IMR-90 (cell line): ENCODE measurements at regions not wholly inside any gene's neighbourhood (a gene's known extent, or its start where the extent isn't known, plus 50 kb on each side); places are given as distances from the start of the nearest gene placed in this dataset.

Experiments used
- ATAC-seq: fragments of 200-7000 bp; cut with Tn5 transposase; 2 replicates; pipeline ENCODE4 v1.9.1; 2020; ENCODE audit warnings: low read depth, mild to moderate bottlenecking, moderate library complexity
- BruUV-seq: library from RNA; stranded (reverse); fragments of 400-500 nt; replicated peaks from 2 replicates; lab custom pipeline; 2021; lab: Mats Ljungman, UMichigan
- CTCF ChIA-PET: fragments of 300-600 bp; formaldehyde crosslinking; extraction: SDS; loops from one replicate; lab custom pipeline; 2021; ENCODE audit warnings: antibody characterized with exemption; lab: Yijun Ruan, JAX
- POLR2A ChIA-PET: fragments of 300-600 bp; sonication (Branson Sonifier 250); formaldehyde crosslinking; loops from one replicate; lab custom pipeline; 2022; ENCODE audit warnings: antibody characterized with exemption; ENCODE audit not compliant: unreplicated experiment; lab: Charles Lee
- DNase-seq: peaks from one replicate; pipeline ENCODE4 v3.0.0; 2013
- H2AFZ ChIP-seq: replicated peaks from 2 replicates; pipeline ENCODE3; 2013; ENCODE audit warnings: low read length, mild to moderate bottlenecking; ENCODE audit not compliant: poor library complexity
- H2AK5ac ChIP-seq: 2 replicates; pipeline ENCODE4 v1.6.1; 2013; ENCODE audit warnings: low read depth, low read length, inconsistent platforms
- H2AK9ac ChIP-seq: replicated peaks from 2 replicates; pipeline ENCODE3; 2013; ENCODE audit warnings: mild to moderate bottlenecking, low read depth, low read length, moderate library complexity; ENCODE audit not compliant: poor library complexity
- H2BK120ac ChIP-seq: 2 replicates; pipeline ENCODE4 v1.6.1; 2013; ENCODE audit warnings: low read depth, low read length, inconsistent platforms
- H2BK15ac ChIP-seq: 3 replicates; pipeline ENCODE4 v1.6.1; 2013; ENCODE audit warnings: low read depth, low read length, inconsistent platforms
- H2BK20ac ChIP-seq: 2 replicates; pipeline ENCODE4 v1.6.1; 2013; ENCODE audit warnings: low read depth, mild to moderate bottlenecking, inconsistent platforms, low read length, moderate library complexity
- H2BK5ac ChIP-seq: 2 replicates; pipeline ENCODE4 v1.6.1; 2013; ENCODE audit warnings: mild to moderate bottlenecking, low read depth, low read length, inconsistent platforms; ENCODE audit not compliant: poor library complexity, severe bottlenecking
- H3K14ac ChIP-seq: replicated peaks from 2 replicates; pipeline ENCODE4 v1.6.1; 2013; ENCODE audit warnings: low read depth, low read length, inconsistent platforms
- H3K18ac ChIP-seq: 2 replicates; pipeline ENCODE4 v1.6.1; 2013; ENCODE audit warnings: low read depth, low read length, control low read depth
- H3K23ac ChIP-seq: 2 replicates; pipeline ENCODE4 v1.6.1; 2013; ENCODE audit warnings: low read depth, low read length, inconsistent platforms
- H3K27ac ChIP-seq: 2 replicates; pipeline ENCODE4 v1.5.1; 2013; ENCODE audit warnings: mild to moderate bottlenecking, control low read depth, low read length; ENCODE audit not compliant: insufficient read depth
- H3K27me3 ChIP-seq: 2 replicates; pipeline ENCODE4 v1.6.1; 2013; ENCODE audit warnings: low read length; ENCODE audit not compliant: control insufficient read depth, insufficient read depth
- H3K36me3 ChIP-seq: 2 replicates; pipeline ENCODE4 v1.6.1; 2013; ENCODE audit warnings: low read length, mixed read lengths; ENCODE audit not compliant: control insufficient read depth, insufficient read depth
- H3K4ac ChIP-seq: 2 replicates; pipeline ENCODE4 v1.6.1; 2013; ENCODE audit warnings: low read depth, low read length, inconsistent platforms
- H3K4me1 ChIP-seq: 2 replicates; pipeline ENCODE4 v1.6.1; 2013; ENCODE audit warnings: low read length, mixed read lengths; ENCODE audit not compliant: control insufficient read depth, insufficient read depth
- H3K4me2 ChIP-seq: 2 replicates; pipeline ENCODE4 v1.6.1; 2013; ENCODE audit warnings: low read depth, mild to moderate bottlenecking, control low read depth, low read length, moderate library complexity
- H3K4me3 ChIP-seq: 2 replicates; pipeline ENCODE4 v1.5.1; 2013; ENCODE audit warnings: low read depth, mild to moderate bottlenecking, control low read depth, low read length, moderate library complexity; ENCODE audit not compliant: insufficient read depth
- H3K56ac ChIP-seq: 2 replicates; pipeline ENCODE4 v1.6.1; 2013; ENCODE audit warnings: low read length, inconsistent platforms; ENCODE audit not compliant: insufficient read depth; ENCODE audit errors: extremely low read depth
- H3K79me1 ChIP-seq, 2 experiments: 2 replicates each; pipeline ENCODE4 v1.6.1; 2013; ENCODE audit warnings: low read length in 2 of 2, inconsistent platforms in 1 of 2, low read depth in 1 of 2
- H3K9ac ChIP-seq: 2 replicates; pipeline ENCODE4 v1.6.1; 2013; ENCODE audit warnings: low read depth, low read length, control low read depth
- H3K9me1 ChIP-seq: 2 replicates; pipeline ENCODE4 v1.6.1; 2013; ENCODE audit warnings: low read length, inconsistent platforms; ENCODE audit not compliant: insufficient read depth
- H3K9me3 ChIP-seq: 2 replicates; pipeline ENCODE4 v1.6.1; 2013; ENCODE audit warnings: low read length; ENCODE audit not compliant: control insufficient read depth, insufficient read depth
- H4K20me1 ChIP-seq: 2 replicates; pipeline ENCODE4 v1.6.1; 2013; ENCODE audit warnings: low read length, inconsistent platforms; ENCODE audit not compliant: insufficient read depth
- H4K5ac ChIP-seq: 2 replicates; pipeline ENCODE4 v1.6.1; 2013; ENCODE audit warnings: mild to moderate bottlenecking, low read depth, low read length, control low read depth
- H4K8ac ChIP-seq, 2 experiments: 2 replicates each; pipeline ENCODE4 v1.6.1; 2013; ENCODE audit warnings: low read depth in 2 of 2, low read length in 2 of 2, control low read depth in 1 of 2, inconsistent platforms in 1 of 2
- H4K91ac ChIP-seq: 2 replicates; pipeline ENCODE4 v1.6.1; 2013; ENCODE audit warnings: low read depth, low read length, inconsistent platforms; ENCODE audit not compliant: insufficient read depth
- FOS ChIP-seq: fragments of 150-350 bp; IDR thresholded peaks from 2 replicates; pipeline ENCODE4 v1.6.1; 2016; ENCODE audit warnings: low read depth, low read length
- RCOR1 ChIP-seq: IDR thresholded peaks from 2 replicates; pipeline ENCODE4 v1.6.1; 2012; ENCODE audit warnings: mild to moderate bottlenecking, low read length, improper control_type of control experiment; ENCODE audit not compliant: insufficient replicate concordance
- WGBS, 2 experiments: methylation state at CpG; one replicate each; pipeline versions ENCODE4 v1.1.5 to v1.1.7; 2013; ENCODE audit warnings: missing lambda C conversion rate in 2 of 2; ENCODE audit not compliant: insufficient read length in 1 of 2; ENCODE audit errors: extremely low coverage in 2 of 2; 5-methylcytosine and 5-hydroxymethylcytosine counted together
- dilution Hi-C: fragments of 300-500 bp; cut with HindIII; formaldehyde crosslinking; loops from one replicate; pipeline ENCODE4 v1.14.3; 2018; ENCODE audit warnings: low sequenced_read_pairs; ENCODE audit not compliant: unreplicated experiment
- in situ Hi-C: fragments of 300-500 bp; cut with MboI; formaldehyde crosslinking; loops from 3 replicates; pipeline ENCODE4 v1.14.3; 2019; ENCODE audit warnings: low sequenced_read_pairs, inconsistent platforms, mixed read lengths
- intact Hi-C: fragments of 100-400 bp; cut with micrococcal nuclease; formaldehyde crosslinking; loops from 2 replicates; pipeline ENCODE4 v1.10.0; 2022

- CTCF ChIA-PET = no interaction called here
- dilution Hi-C loops (no loop called here), intact Hi-C loops (no loop called here)
These were observed 309.0 kb downstream of the CMPK2 start for GRCh38 chr2:6556755-6557154.

More at GRCh38 chr2:6556755-6557154, 309.0 kb downstream of the CMPK2 start:
- Histone ChIP-seq H2BK5ac (peak overlapping the region; percentile 47), H2AK9ac (no peak overlapping the region), H4K20me1 (no peaks in the 10 kb centered on the region), H3K14ac (no peak overlapping the region), H3K36me3 (no peaks in the 10 kb centered on the region), H4K8ac (no peak overlapping the region), H3K4me1 (no peaks in the 10 kb centered on the region; the same call in 1 of the 2 replicates), H3K18ac (no peak overlapping the region), H3K27ac (no peak overlapping the region), H3K56ac (no peak overlapping the region), H3K27me3 (no peaks in the 10 kb centered on the region), H2BK20ac (0 out of 2 replicates have a peak overlapping the region, but pooled peaks have one; percentile 55), H3K9me1 (no peaks in the 10 kb centered on the region), H4K5ac (no peak overlapping the region), H3K79me1 (no peaks in the 10 kb centered on the region), H2BK120ac (no peak overlapping the region; the same call in 1 of the 2 replicates), H3K4ac (no peak overlapping the region), H3K9me3 (no peaks in the 10 kb centered on the region), H3K4me2 (no peak overlapping the region), H3K4me3 (no peak overlapping the region), H3K23ac (no peak overlapping the region), H2AFZ (no peak overlapping the region), H3K9ac (no peak overlapping the region), H2AK5ac (no peak overlapping the region), H4K91ac (no peak overlapping the region), H2BK15ac (no peak overlapping the region)
- BruUV-seq = no TSS peak
- in situ Hi-C loops = no loop called here
- 60% methylated on average over 1 of the region's 3 CpGs; no CpG with 5 or more reads in 1 of the 2 experiments for WGBS, 2 experiments
- DNase-seq = peak; percentile 71
- no peak for TF ChIP-seq RCOR1
- peak; percentile 34; the same call in 1 of the 2 replicates for TF ChIP-seq FOS
- POLR2A ChIA-PET = no interaction called here
- ATAC-seq = peak; percentile 70
